Keratinocyte (primary cell): ENCODE measurements at regions not wholly inside any gene's neighbourhood (a gene's known extent, or its start where the extent isn't known, plus 50 kb on each side); places are given as distances from the start of the nearest gene placed in this dataset.

ENCODE experiments used
- DNase-seq: peaks from one replicate; pipeline ENCODE4 v3.0.0-alpha.2; 2011; ENCODE audit warnings: low read depth, missing footprints, low spot score
- FAIRE-seq: peaks from 2 replicates; lab custom pipeline; 2011; peaks lifted over from hg19 to GRCh38; lab: Jason Lieb, UNC
- H2AFZ ChIP-seq: 2 replicates; pipeline ENCODE4 v1.6.0; 2012; ENCODE audit warnings: low read length, control low read depth, inconsistent platforms; ENCODE audit not compliant: control insufficient read depth
- H3K27ac ChIP-seq: 2 replicates; pipeline ENCODE4 v1.5.1; 2011; ENCODE audit warnings: low read length; ENCODE audit not compliant: control insufficient read depth, insufficient read depth
- H3K27me3 ChIP-seq: 3 replicates; pipeline ENCODE4 v1.6.0; 2011; ENCODE audit warnings: low read length; ENCODE audit not compliant: control insufficient read depth, insufficient read depth; ENCODE audit errors: extremely low read depth
- H3K36me3 ChIP-seq, 2 experiments: 2 replicates in 1 of 2; 3 replicates in 1 of 2; pipeline ENCODE4 v1.5.1; 2011; ENCODE audit warnings: low read length in 2 of 2, mild to moderate bottlenecking in 1 of 2; ENCODE audit not compliant: control insufficient read depth in 2 of 2, insufficient read depth in 2 of 2; ENCODE audit errors: extremely low read depth in 1 of 2
- H3K4me1 ChIP-seq: 3 replicates; pipeline ENCODE4 v1.5.1; 2011; ENCODE audit warnings: low read length; ENCODE audit not compliant: control insufficient read depth, insufficient read depth; ENCODE audit errors: extremely low read depth
- H3K4me2 ChIP-seq: 3 replicates; pipeline ENCODE4 v1.6.0; 2011; ENCODE audit warnings: low read depth, low read length; ENCODE audit not compliant: control insufficient read depth, insufficient read depth; ENCODE audit errors: extremely low read depth
- H3K4me3 ChIP-seq, 3 experiments: fragments of 200-600 bp in 1 of 3; sonication (generic) in 1 of 3; 2 replicates in 2 of 3; 3 replicates in 1 of 3; pipeline ENCODE4 v1.5.1; 2011 to 2016; ENCODE audit warnings: low read length in 3 of 3, mild to moderate bottlenecking in 3 of 3, control low read depth in 2 of 3, inconsistent platforms in 1 of 3, low read depth in 1 of 3, mixed read lengths in 1 of 3, mixed run types in 1 of 3, moderate library complexity in 1 of 3; ENCODE audit not compliant: control insufficient read depth in 2 of 3, insufficient read depth in 2 of 3; ENCODE audit errors: extremely low read depth in 1 of 3
- H3K79me2 ChIP-seq: 2 replicates; pipeline ENCODE4 v1.6.0; 2012; ENCODE audit warnings: low read length; ENCODE audit not compliant: control insufficient read depth, insufficient read depth
- H3K9ac ChIP-seq: 3 replicates; pipeline ENCODE4 v1.6.0; 2011; ENCODE audit warnings: low read length; ENCODE audit not compliant: control insufficient read depth, insufficient read depth; ENCODE audit errors: extremely low read depth
- H3K9me1 ChIP-seq: 3 replicates; pipeline ENCODE4 v1.6.0; 2011; ENCODE audit warnings: low read length; ENCODE audit not compliant: control insufficient read depth, insufficient read depth; ENCODE audit errors: extremely low read depth
- H3K9me3 ChIP-seq: 2 replicates; pipeline ENCODE4 v1.5.1; 2012; ENCODE audit warnings: low read depth, low read length; ENCODE audit not compliant: control insufficient read depth
- H4K20me1 ChIP-seq: 3 replicates; pipeline ENCODE4 v1.6.0; 2011; ENCODE audit warnings: low read length; ENCODE audit not compliant: control insufficient read depth, insufficient read depth; ENCODE audit errors: extremely low read depth
- CTCF ChIP-seq, 3 experiments: IDR thresholded peaks in 1 of 3; conservative IDR thresholded peaks in 1 of 3; optimal IDR thresholded peaks in 1 of 3; 2 replicates in 2 of 3; 3 replicates in 1 of 3; pipeline versions ENCODE3 to v1.5.1; 2011; ENCODE audit warnings: low read length in 3 of 3, mild to moderate bottlenecking in 3 of 3, moderate library complexity in 2 of 3, control low read depth in 1 of 3, inconsistent platforms in 1 of 3; ENCODE audit not compliant: insufficient read depth in 2 of 3; ENCODE audit errors: extremely low read depth in 1 of 3
- EZH2 ChIP-seq: IDR thresholded peaks from one replicate; pipeline ENCODE4 v1.6.1; 2012; ENCODE audit warnings: inconsistent platforms, mild to moderate bottlenecking, low read length, moderate library complexity
- dilution Hi-C: fragments of 300-500 bp; cut with MboI; formaldehyde crosslinking; loops from one replicate; pipeline ENCODE4 v1.7.0; 2020; ENCODE audit warnings: low sequenced_read_pairs; ENCODE audit not compliant: extremely low pct_ligation_motif_present

- Histone ChIP-seq H3K27me3 (no peaks in the 10 kb centered on the region), H3K4me1 (no peaks in the 10 kb centered on the region), H3K9ac (no peak overlapping the region), H2AFZ (no peak overlapping the region), H3K36me3 (no peaks in the 10 kb centered on the region), H4K20me1 (no peaks in the 10 kb centered on the region), H3K4me3 (no peak overlapping the region), H3K27ac (no peak overlapping the region), H3K9me3 (no peaks in the 10 kb centered on the region), H3K9me1 (no peaks in the 10 kb centered on the region), H3K79me2 (no peaks in the 10 kb centered on the region), H3K4me2 (no peak overlapping the region)
- DNase-seq (no peak), FAIRE-seq (no peak)
- TF ChIP-seq EZH2 = no peak
- TF ChIP-seq CTCF (optimal IDR thresholded peaks at IDR 0.05 in 1 of 3, IDR thresholded peaks at IDR 0.05 in 1 of 3, conservative IDR thresholded peaks at IDR 0.05 in 1 of 3; ENCODE audit: extremely low read depth in 1 of 3, insufficient read depth in 2 of 3, low read length in 3 of 3) = no peak
- dilution Hi-C loops = no loop called here
Observed at GRCh38 chr3:1699361-1699920, 399.2 kb upstream of the CNTN4 start.

- Histone ChIP-seq H2AFZ (no peak overlapping the region), H3K9ac (no peak overlapping the region), H3K36me3 (no peaks in the 10 kb centered on the region), H3K4me3 (no peak overlapping the region), H3K27me3 (no peaks in the 10 kb centered on the region), H3K79me2 (no peaks in the 10 kb centered on the region), H3K4me1 (no peaks in the 10 kb centered on the region), H3K9me3 (no peaks in the 10 kb centered on the region), H4K20me1 (no peaks in the 10 kb centered on the region), H3K9me1 (no peaks in the 10 kb centered on the region), H3K4me2 (no peak overlapping the region), H3K27ac (no peak overlapping the region)
- FAIRE-seq (no peak), DNase-seq (no peak)
- dilution Hi-C loops = no loop called here
- no peak for TF ChIP-seq CTCF (optimal IDR thresholded peaks at IDR 0.05 in 1 of 3, IDR thresholded peaks at IDR 0.05 in 1 of 3, conservative IDR thresholded peaks at IDR 0.05 in 1 of 3; ENCODE audit: extremely low read depth in 1 of 3, insufficient read depth in 2 of 3, low read length in 3 of 3)
- TF ChIP-seq EZH2 = no peak
Observed at GRCh38 chr3:1700650-1701049, 398.0 kb upstream of the CNTN4 start.
